Choroid plexus epithelial cell (primary cell): ENCODE measurements at regions not wholly inside any gene's neighbourhood (a gene's known extent, or its start where the extent isn't known, plus 50 kb on each side); places are given as distances from the start of the nearest gene placed in this dataset.

ENCODE experiments used
- DNase-seq: peaks from one replicate; pipeline ENCODE4 v3.0.0-alpha.2; 2010; ENCODE audit warnings: low read depth
- H3K4me3 ChIP-seq: 2 replicates; pipeline ENCODE4 v1.5.1; 2011; ENCODE audit warnings: low read depth, mild to moderate bottlenecking, control low read depth, low read length, moderate library complexity
- TF ChIP-seq, protein P1 (sequence below): conservative IDR thresholded peaks from 2 replicates; pipeline ENCODE4 v1.5.1; 2011; ENCODE audit warnings: low read depth, mild to moderate bottlenecking, control low read depth, inconsistent platforms, low read length, moderate library complexity

DNA sequence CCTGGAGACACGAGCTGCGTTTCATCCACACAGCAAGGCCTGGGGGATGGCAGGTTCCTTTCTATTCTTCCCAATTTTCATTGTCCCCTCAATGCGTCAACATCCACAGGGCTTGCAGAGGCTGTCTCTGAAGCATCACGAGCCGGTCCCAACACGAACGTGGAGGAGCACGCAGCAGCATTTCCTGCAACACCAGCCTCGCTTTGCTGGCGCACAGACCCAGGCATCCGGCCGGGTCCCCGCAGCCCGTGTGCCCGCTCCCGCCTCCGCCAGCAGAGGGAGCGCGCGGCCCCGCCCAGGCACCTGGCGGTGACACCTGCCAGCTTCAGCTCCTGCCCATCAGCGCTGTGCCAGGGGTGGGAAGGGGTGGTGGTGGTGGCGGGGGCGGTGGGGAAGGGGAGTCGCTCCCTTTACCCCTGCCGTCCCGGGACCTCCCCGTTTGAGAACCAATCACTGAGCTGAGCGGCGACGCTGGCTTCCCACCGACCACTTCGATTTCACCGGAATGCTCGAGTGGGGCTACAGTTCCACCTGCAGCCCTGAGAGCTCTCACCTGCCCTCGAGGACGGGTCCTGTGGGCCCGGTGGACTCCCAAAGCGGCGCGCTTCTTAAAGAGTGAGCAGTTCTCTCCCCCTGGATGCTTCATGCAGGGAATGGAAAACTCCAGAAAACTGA lies 464.5 kb downstream of the ICE1 start:
- TF ChIP-seq, protein P1, sequence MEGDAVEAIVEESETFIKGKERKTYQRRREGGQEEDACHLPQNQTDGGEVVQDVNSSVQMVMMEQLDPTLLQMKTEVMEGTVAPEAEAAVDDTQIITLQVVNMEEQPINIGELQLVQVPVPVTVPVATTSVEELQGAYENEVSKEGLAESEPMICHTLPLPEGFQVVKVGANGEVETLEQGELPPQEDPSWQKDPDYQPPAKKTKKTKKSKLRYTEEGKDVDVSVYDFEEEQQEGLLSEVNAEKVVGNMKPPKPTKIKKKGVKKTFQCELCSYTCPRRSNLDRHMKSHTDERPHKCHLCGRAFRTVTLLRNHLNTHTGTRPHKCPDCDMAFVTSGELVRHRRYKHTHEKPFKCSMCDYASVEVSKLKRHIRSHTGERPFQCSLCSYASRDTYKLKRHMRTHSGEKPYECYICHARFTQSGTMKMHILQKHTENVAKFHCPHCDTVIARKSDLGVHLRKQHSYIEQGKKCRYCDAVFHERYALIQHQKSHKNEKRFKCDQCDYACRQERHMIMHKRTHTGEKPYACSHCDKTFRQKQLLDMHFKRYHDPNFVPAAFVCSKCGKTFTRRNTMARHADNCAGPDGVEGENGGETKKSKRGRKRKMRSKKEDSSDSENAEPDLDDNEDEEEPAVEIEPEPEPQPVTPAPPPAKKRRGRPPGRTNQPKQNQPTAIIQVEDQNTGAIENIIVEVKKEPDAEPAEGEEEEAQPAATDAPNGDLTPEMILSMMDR: peak; percentile 18
- H3K4me3 ChIP-seq: no peak overlapping the region
- no peak for DNase-seq

DNA sequence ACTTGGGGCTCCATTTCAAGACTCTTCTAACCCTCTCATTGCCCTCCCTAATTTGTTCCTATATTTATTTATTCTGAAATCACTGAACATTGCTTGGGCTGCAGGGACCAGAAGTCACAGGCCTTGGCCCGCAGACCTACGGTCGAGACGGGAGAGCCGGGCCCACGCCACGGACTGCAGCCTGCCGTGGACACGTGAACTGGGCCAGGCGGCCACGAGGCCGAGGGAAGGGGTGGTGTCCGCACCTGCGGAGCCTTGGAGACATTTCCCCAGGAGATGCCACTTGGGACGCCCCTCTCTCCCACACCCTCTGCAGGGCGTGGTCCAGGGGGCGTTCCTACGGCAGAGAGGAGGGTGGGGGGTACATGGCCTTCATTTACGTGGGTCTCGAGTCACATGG lies 463.9 kb downstream of the ICE1 start:
- no peak overlapping the region for H3K4me3 ChIP-seq
- DNase-seq: no peak

DNA sequence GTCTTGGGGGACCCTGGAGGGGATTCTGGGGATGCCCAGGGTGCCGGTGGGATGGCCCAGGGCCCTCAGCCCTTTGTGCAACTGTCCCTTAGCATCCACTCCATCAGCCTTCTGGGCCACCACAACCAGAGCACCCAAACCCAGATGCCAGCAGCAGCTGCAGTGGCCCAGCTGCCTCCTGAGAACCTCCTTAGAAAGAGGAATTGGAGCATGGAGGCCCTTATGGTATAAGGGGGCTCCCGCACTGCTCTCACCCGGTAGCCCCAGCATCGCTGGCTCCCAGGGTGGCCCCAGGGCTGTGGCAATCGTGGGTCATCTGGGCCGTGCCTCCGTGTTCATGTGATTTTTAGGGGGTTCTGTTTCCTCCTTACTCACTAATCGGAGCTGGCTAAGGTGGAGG lies 463.3 kb downstream of the ICE1 start:
- no peak for DNase-seq
- H3K4me3 ChIP-seq: no peak overlapping the region
- TF ChIP-seq, protein P1: no peak

More for the DNA sequence above, 463.9 kb downstream of the ICE1 start:
- TF ChIP-seq, protein P1: no peak

DNA sequence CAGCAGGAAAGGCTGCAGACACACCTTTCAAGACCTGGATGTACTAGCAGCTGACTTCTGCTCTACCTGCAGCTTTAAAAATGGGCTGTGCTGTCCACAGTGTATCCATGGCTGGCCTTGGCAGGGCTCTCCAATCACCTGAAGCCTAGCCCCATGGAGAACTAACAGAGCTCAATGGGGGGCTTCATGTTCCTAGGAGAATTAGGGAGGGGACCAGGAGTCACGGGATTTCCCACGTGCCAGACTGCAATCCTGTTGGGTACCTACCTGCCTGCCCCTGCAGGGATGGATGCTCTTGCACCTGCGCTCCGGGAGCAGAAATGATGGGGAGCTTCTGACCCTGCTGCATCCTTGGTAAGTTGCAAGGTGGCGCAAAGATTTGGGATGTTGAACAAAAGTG lies 462.1 kb downstream of the ICE1 start:
- no peak overlapping the region for H3K4me3 ChIP-seq
- TF ChIP-seq, protein P1: no peak
- no peak for DNase-seq

DNA sequence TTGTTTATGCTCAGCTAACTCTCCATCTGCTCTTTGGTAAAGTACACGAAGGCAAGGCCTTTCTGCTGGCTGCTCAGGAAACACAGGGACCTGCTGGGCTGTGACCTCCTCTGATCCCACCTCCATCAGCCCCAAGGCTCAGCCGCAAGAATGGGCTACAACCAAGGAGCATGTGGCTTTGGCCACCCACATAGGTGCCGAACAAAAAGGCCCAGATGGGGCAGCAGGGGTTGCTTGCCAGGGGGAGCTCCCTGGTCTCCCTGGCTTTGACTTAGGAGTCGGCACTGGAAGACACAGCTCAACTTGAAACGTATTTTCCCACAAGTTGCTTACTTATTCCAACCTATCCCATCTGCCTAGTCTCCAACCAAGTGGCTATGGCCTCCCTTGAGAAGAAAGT lies 461.1 kb downstream of the ICE1 start:
- TF ChIP-seq, protein P1: no peak
- H3K4me3 ChIP-seq: no peak overlapping the region
- no peak for DNase-seq

DNA sequence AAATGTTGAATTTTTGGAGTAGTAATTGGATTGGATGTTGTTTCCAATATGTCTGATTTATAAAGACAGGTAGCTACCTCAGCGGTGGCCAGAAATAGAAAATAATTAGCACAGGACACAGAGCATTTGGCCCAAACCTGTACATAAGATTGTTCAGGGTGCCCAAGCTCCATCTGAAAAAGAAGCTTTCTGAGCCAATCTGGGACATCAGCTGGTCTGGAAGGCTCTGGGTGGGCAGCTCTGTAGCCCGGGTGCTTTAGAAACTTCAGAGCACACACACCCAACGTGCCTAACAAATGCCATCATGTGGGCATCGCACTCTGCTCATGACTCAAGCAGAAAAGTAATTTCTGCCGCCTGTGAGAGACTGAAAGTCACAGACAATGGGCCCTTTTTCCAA lies 460.7 kb downstream of the ICE1 start:
- DNase-seq: no peak
- no peak overlapping the region for H3K4me3 ChIP-seq
- TF ChIP-seq, protein P1: no peak

DNA sequence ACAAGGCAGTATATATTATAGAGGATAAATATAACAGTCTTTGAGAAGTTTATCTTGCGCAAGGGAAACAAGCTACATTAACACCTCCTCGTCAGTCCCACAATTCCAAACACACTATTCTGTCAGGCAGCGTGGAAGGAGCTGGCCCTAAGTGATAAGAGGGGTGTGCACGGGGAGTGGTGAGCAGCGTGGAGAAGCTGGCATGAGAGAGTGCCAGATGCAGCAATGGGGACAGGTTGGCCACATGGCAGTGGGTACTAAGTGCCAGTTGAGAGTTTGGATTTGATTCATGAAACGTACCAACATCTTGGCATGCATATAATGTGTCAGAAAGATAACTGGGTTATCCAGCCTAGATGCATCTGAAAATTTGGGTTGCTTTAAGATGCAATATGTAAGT lies 460.2 kb downstream of the ICE1 start:
- no peak for DNase-seq
- TF ChIP-seq, protein P1: no peak
- H3K4me3 ChIP-seq: no peak overlapping the region
